Cardiac muscle cell (in vitro differentiated cells and primary cell): ENCODE measurements at regions not wholly inside any gene's neighbourhood (a gene's known extent, or its start where the extent isn't known, plus 50 kb on each side); places are given as distances from the start of the nearest gene placed in this dataset.
A peak's percentile ranks its signal among the peaks of the same experiment; 100 is the strongest.

ENCODE experiments used
- DNase-seq, 2 donors: peaks; one replicate each; pipeline versions ENCODE4 v3.0.0 to v3.0.0-alpha.2; 2010 to 2017; ENCODE audit warnings: low read depth in 1 of 2, low spot score in 1 of 2
- H3K27ac ChIP-seq: fragments of 200-600 bp; sonication (generic); 2 replicates; pipeline ENCODE4 v1.5.1; 2016
- H3K27me3 ChIP-seq: fragments of 200-600 bp; sonication (generic); 2 replicates; pipeline ENCODE4 v1.6.0; 2016; ENCODE audit warnings: control low read depth
- H3K36me3 ChIP-seq: fragments of 200-600 bp; sonication (generic); 2 replicates; pipeline ENCODE4 v1.5.1; 2016; ENCODE audit warnings: control low read depth
- H3K4me1 ChIP-seq: fragments of 200-600 bp; sonication (generic); 2 replicates; pipeline ENCODE4 v1.8.1; 2017; ENCODE audit warnings: low read depth, mild to moderate bottlenecking, mixed run types
- H3K4me3 ChIP-seq: fragments of 200-600 bp; sonication (generic); 2 replicates; pipeline ENCODE4 v1.5.1; 2016; ENCODE audit warnings: mild to moderate bottlenecking
- H3K9me3 ChIP-seq: fragments of 200-600 bp; sonication (generic); 2 replicates; pipeline ENCODE4 v1.5.1; 2017; ENCODE audit warnings: low read depth, mild to moderate bottlenecking, control low read depth
- TF ChIP-seq, protein P1 (sequence below): IDR thresholded peaks from 2 replicates; pipeline ENCODE4 v1.5.1; 2012; ENCODE audit warnings: low read depth, mild to moderate bottlenecking, low read length

GRCh38 chr3:81439108-81439507 lies 322.3 kb downstream of the GBE1 start:
- no peaks in the 10 kb centered on the region for H3K4me1 ChIP-seq
- TF ChIP-seq, protein P1, sequence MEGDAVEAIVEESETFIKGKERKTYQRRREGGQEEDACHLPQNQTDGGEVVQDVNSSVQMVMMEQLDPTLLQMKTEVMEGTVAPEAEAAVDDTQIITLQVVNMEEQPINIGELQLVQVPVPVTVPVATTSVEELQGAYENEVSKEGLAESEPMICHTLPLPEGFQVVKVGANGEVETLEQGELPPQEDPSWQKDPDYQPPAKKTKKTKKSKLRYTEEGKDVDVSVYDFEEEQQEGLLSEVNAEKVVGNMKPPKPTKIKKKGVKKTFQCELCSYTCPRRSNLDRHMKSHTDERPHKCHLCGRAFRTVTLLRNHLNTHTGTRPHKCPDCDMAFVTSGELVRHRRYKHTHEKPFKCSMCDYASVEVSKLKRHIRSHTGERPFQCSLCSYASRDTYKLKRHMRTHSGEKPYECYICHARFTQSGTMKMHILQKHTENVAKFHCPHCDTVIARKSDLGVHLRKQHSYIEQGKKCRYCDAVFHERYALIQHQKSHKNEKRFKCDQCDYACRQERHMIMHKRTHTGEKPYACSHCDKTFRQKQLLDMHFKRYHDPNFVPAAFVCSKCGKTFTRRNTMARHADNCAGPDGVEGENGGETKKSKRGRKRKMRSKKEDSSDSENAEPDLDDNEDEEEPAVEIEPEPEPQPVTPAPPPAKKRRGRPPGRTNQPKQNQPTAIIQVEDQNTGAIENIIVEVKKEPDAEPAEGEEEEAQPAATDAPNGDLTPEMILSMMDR = no peak
- no peaks in the 10 kb centered on the region for H3K36me3 ChIP-seq
- H3K4me3 ChIP-seq = no peak overlapping the region
- H3K27ac ChIP-seq = no peak overlapping the region
- no peaks in the 10 kb centered on the region for H3K27me3 ChIP-seq
- no peak for DNase-seq
- H3K9me3 ChIP-seq = no peaks in the 10 kb centered on the region

- TF ChIP-seq, protein P1 = no peak
- no peaks in the 10 kb centered on the region for H3K9me3 ChIP-seq
- H3K4me3 ChIP-seq = no peak overlapping the region
- H3K27me3 ChIP-seq = no peaks in the 10 kb centered on the region
- no peak overlapping the region for H3K27ac ChIP-seq
- H3K36me3 ChIP-seq = no peaks in the 10 kb centered on the region
- no peak for DNase-seq
- H3K4me1 ChIP-seq = no peaks in the 10 kb centered on the region
Measured at GRCh38 chr3:81437683-81438082, 323.8 kb downstream of the GBE1 start.

- no peaks in the 10 kb centered on the region for H3K4me1 ChIP-seq
- H3K36me3 ChIP-seq = no peaks in the 10 kb centered on the region
- no peak overlapping the region for H3K27ac ChIP-seq
- no peaks in the 10 kb centered on the region for H3K27me3 ChIP-seq
- peak in 1 of 2 donors; percentile 12 for DNase-seq
- no peaks in the 10 kb centered on the region for H3K9me3 ChIP-seq
- TF ChIP-seq, protein P1 = no peak
- H3K4me3 ChIP-seq = no peak overlapping the region
Measured at GRCh38 chr3:81436182-81436581, 325.3 kb downstream of the GBE1 start.

DNA sequence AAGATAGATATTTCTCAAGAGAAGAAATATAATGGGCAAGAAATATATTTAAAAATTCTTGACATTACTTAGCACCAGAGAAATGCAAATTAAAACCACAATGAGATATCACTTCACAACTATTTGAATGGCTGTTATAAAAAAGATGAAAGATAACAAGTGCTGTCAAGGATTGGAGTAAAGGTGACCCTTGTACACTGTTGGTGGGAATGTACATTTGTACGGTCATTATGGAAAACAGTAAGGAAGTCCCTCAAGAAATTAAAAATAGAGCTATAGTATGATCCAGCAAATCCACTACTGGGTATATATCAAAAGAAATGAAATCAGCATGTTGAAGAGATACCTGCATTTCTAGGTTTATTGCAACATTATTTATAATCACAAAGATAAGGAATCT lies 326.4 kb downstream of the GBE1 start:
- H3K4me3 ChIP-seq = no peak overlapping the region
- no peak overlapping the region for H3K27ac ChIP-seq
- no peaks in the 10 kb centered on the region for H3K9me3 ChIP-seq
- TF ChIP-seq, protein P1 = no peak
- no peaks in the 10 kb centered on the region for H3K36me3 ChIP-seq
- no peaks in the 10 kb centered on the region for H3K27me3 ChIP-seq
- DNase-seq = peak in 1 of 2 donors; percentile 32
- no peaks in the 10 kb centered on the region for H3K4me1 ChIP-seq

DNA sequence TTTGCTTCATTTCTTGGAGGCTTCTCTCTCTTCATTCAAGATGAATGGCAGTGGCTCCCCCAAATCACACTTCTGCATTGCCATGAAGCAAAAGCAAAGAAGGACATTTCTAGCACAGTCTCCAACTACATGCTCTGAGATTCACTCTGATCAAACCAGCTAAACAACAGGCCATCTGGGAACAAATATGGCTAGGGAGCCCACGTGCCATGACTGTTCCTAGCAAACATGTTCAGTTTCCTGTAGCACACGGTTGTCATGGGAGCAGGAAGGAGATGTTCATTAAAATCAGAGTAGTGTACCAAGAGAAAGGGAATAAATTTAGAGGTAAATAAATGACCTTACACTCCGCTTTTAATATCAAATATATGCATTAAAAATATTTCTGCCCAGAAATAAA lies 327.3 kb downstream of the GBE1 start:
- TF ChIP-seq, protein P1 = no peak

GRCh38 chr3:81433675-81434074 lies 327.8 kb downstream of the GBE1 start:
- DNase-seq = no peak
- no peaks in the 10 kb centered on the region for H3K4me1 ChIP-seq
- no peaks in the 10 kb centered on the region for H3K36me3 ChIP-seq
- no peak overlapping the region for H3K4me3 ChIP-seq
- TF ChIP-seq, protein P1 = no peak
- no peaks in the 10 kb centered on the region for H3K27me3 ChIP-seq
- no peak overlapping the region for H3K27ac ChIP-seq
- no peaks in the 10 kb centered on the region for H3K9me3 ChIP-seq

More for the DNA sequence above, 327.3 kb downstream of the GBE1 start:
- Histone ChIP-seq H3K36me3 (no peaks in the 10 kb centered on the region), H3K4me3 (no peak overlapping the region), H3K27ac (no peak overlapping the region), H3K9me3 (no peaks in the 10 kb centered on the region), H3K27me3 (no peaks in the 10 kb centered on the region), H3K4me1 (no peaks in the 10 kb centered on the region)
- DNase-seq = no peak
